NCI-H526 (cell line): ENCODE measurements at regions not wholly inside any gene's neighbourhood (a gene's known extent, or its start where the extent isn't known, plus 50 kb on each side); places are given as distances from the start of the nearest gene placed in this dataset.

Source experiments
- DNase-seq, 2 experiments: peaks; one replicate each; lab custom pipeline; 2025; lab: John Stamatoyannopoulos, UW

GRCh38 chr14:101120641-101121507 lies 217.4 kb upstream of the RTL1 start:
- no peak for DNase-seq

GRCh38 chr14:101121508-101122139 lies 218.1 kb upstream of the RTL1 start:
- no peak for DNase-seq

- no peak for DNase-seq
These were observed 219.0 kb upstream of the RTL1 start for GRCh38 chr14:101122237-101123141.

- no peak for DNase-seq
These were observed 220.3 kb upstream of the RTL1 start for GRCh38 chr14:101123618-101124510.

- DNase-seq = no peak
These were observed 221.3 kb upstream of the RTL1 start for GRCh38 chr14:101124815-101125214.

- DNase-seq = no peak
These were observed 221.8 kb upstream of the RTL1 start for GRCh38 chr14:101125313-101125712.

GRCh38 chr14:101125719-101126651 lies 222.5 kb upstream of the RTL1 start:
- no peak for DNase-seq

GRCh38 chr14:101126731-101127130 lies 223.2 kb upstream of the RTL1 start:
- no peak for DNase-seq

- no peak for DNase-seq
These were observed 223.7 kb upstream of the RTL1 start for GRCh38 chr14:101127224-101127623.

- no peak for DNase-seq
These were observed 225.2 kb upstream of the RTL1 start for GRCh38 chr14:101128478-101129321.

- no peak for DNase-seq
These were observed 226.1 kb upstream of the RTL1 start for GRCh38 chr14:101129521-101130167.

GRCh38 chr14:101130861-101131260 lies 227.3 kb upstream of the RTL1 start:
- DNase-seq = no peak

GRCh38 chr14:101131451-101131916 lies 228.0 kb upstream of the RTL1 start:
- DNase-seq = no peak

GRCh38 chr14:101132051-101132571 lies 228.6 kb upstream of the RTL1 start:
- no peak for DNase-seq

- DNase-seq = no peak
These were observed 229.1 kb upstream of the RTL1 start for GRCh38 chr14:101132588-101132987.

- DNase-seq = no peak
These were observed 229.5 kb upstream of the RTL1 start for GRCh38 chr14:101133068-101133467.

- DNase-seq = no peak
These were observed 230.7 kb upstream of the RTL1 start for GRCh38 chr14:101134161-101134631.

GRCh38 chr14:101134851-101135433 lies 231.4 kb upstream of the RTL1 start:
- no peak for DNase-seq
